K562 (cell line): ENCODE measurements at regions not wholly inside any gene's neighbourhood (a gene's known extent, or its start where the extent isn't known, plus 50 kb on each side); places are given as distances from the start of the nearest gene placed in this dataset.

Experiments
- CBFA2T3 ChIP-seq: fragments of 450-650 bp; IDR thresholded peaks from 2 replicates; pipeline ENCODE4 v1.6.1; 2017
- CCAR2 ChIP-seq: fragments of 200-400 bp; formaldehyde crosslinking; IDR thresholded peaks from 2 replicates; pipeline ENCODE4 v1.6.1; 2017; ENCODE audit warnings: mild to moderate bottlenecking, low read depth, low read length
- CEBPB ChIP-seq: fragments of 450-650 bp; IDR thresholded peaks from 2 replicates; pipeline ENCODE4 v1.6.1; 2016; ENCODE audit warnings: missing genetic modification characterization, missing compliant biosample characterization
- LCOR ChIP-seq: sonication (generic); formaldehyde crosslinking; IDR thresholded peaks from 2 replicates; pipeline ENCODE4 v1.8.0; 2022; ENCODE audit warnings: mild to moderate bottlenecking, missing genetic modification reagents
- NCOA4 ChIP-seq: fragments of 450-650 bp; IDR thresholded peaks from 2 replicates; pipeline ENCODE4 v1.6.1; 2018; ENCODE audit warnings: mild to moderate bottlenecking; ENCODE audit not compliant: partially characterized antibody
- NFYB ChIP-seq: IDR thresholded peaks from 2 replicates; pipeline ENCODE4 v1.6.1; 2011; ENCODE audit warnings: mild to moderate bottlenecking, moderate library complexity; ENCODE audit not compliant: insufficient read length; ENCODE audit errors: extremely low read depth
- PHTF2 ChIP-seq: fragments of 250-450 bp; sonication (Bioruptor Pico); IDR thresholded peaks from 2 replicates; pipeline ENCODE4 v1.5.0; 2021; ENCODE audit warnings: mild to moderate bottlenecking
- RFX5 ChIP-seq: IDR thresholded peaks from 2 replicates; pipeline ENCODE4 v1.6.1; 2011; ENCODE audit warnings: low read depth, mild to moderate bottlenecking, improper control_type of control experiment, low read length
- SOX6 ChIP-seq: fragments of 450-650 bp; IDR thresholded peaks from 2 replicates; pipeline ENCODE4 v1.6.1; 2014; ENCODE audit warnings: mild to moderate bottlenecking
- SREBF1 ChIP-seq: fragments of 150-350 bp; IDR thresholded peaks from 2 replicates; pipeline ENCODE4 v1.6.1; 2014; ENCODE audit warnings: antibody characterized with exemption, low read depth, low read length, borderline replicate concordance
- TCF3 ChIP-seq: sonication (generic); formaldehyde crosslinking; IDR thresholded peaks from 2 replicates; pipeline ENCODE4 v1.4.0; 2020; ENCODE audit warnings: mild to moderate bottlenecking, missing genetic modification reagents
- ZFP30 ChIP-seq: fragments of 250-450 bp; sonication (Bioruptor Pico); IDR thresholded peaks from 2 replicates; pipeline ENCODE4 v1.8.0; 2022; ENCODE audit warnings: moderate library complexity, mild to moderate bottlenecking, inconsistent platforms, borderline replicate concordance
- ZNF239 ChIP-seq: fragments of 250-450 bp; sonication (Bioruptor Pico); IDR thresholded peaks from 2 replicates; pipeline ENCODE4 v1.4.0; 2020; ENCODE audit warnings: mild to moderate bottlenecking
- ZNF398 ChIP-seq: fragments of 250-450 bp; sonication (Bioruptor Pico); IDR thresholded peaks from 2 replicates; pipeline ENCODE4 v1.8.0; 2021; ENCODE audit warnings: moderate library complexity, mild to moderate bottlenecking, inconsistent platforms
- ZNF551 ChIP-seq: fragments of 250-450 bp; sonication (Bioruptor Pico); IDR thresholded peaks from 2 replicates; pipeline ENCODE4 v1.5.0; 2021; ENCODE audit warnings: mild to moderate bottlenecking, moderate library complexity
- ZNF696 ChIP-seq: fragments of 250-450 bp; sonication (Bioruptor Pico); conservative IDR thresholded peaks from 2 replicates; pipeline ENCODE4 v1.4.0; 2020; ENCODE audit warnings: mild to moderate bottlenecking, moderate library complexity
- ZNF707 ChIP-seq: fragments of 250-450 bp; sonication (Bioruptor Pico); conservative IDR thresholded peaks from 2 replicates; pipeline ENCODE4 v1.8.0; 2022; ENCODE audit warnings: inconsistent platforms, mild to moderate bottlenecking, moderate library complexity
- ZNF785 ChIP-seq: fragments of 250-450 bp; sonication (Bioruptor Pico); IDR thresholded peaks from 2 replicates; pipeline ENCODE4 v1.4.0; 2020; ENCODE audit warnings: mild to moderate bottlenecking
- ZNF830 ChIP-seq: fragments of 250-450 bp; sonication (Bioruptor Pico); IDR thresholded peaks from 2 replicates; pipeline ENCODE4 v1.5.0; 2021; ENCODE audit warnings: mild to moderate bottlenecking
- TF ChIP-seq, protein P1 (sequence below), 2 experiments: IDR thresholded peaks in 1 of 2; conservative IDR thresholded peaks in 1 of 2; 2 replicates each; pipeline ENCODE4 v1.6.1; 2016; ENCODE audit warnings: low read depth in 2 of 2, mild to moderate bottlenecking in 1 of 2, missing compliant biosample characterization in 1 of 2, missing genetic modification characterization in 1 of 2, moderate library complexity in 1 of 2
- TF ChIP-seq, protein P2 (sequence below): fragments of 250-450 bp; sonication (Bioruptor Pico); IDR thresholded peaks from 2 replicates; pipeline ENCODE4 v1.4.0; 2020; ENCODE audit warnings: mild to moderate bottlenecking, moderate library complexity

DNA sequence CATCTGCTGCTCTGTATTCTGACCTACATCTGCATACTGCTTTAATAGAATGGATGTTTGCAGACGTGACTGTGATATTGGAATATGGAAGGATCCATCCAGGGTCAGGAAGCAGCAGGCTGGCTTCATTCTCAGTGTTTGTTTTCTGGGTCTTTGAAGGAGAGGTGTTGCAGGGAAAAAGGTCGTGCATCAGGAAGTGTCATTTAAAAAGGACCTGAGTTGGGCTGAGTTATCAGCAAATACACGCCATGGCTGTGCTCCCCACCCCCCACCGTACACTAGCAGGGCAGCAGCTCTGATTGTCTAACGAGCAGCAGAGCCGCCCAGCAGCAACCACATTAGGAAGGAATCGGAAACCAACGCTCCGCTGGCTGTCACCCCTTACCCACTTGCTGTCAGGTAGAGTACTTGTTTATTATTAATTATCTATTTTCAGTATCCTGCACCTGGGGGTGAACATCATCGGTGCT is 63.1 kb upstream of the STEAP1B start (continued):
- peak; percentile 27; the same call in 1 of the 2 replicates for TF ChIP-seq TCF3
- peak; percentile 24; the same call in 1 of the 2 replicates for TF ChIP-seq SOX6
- TF ChIP-seq CBFA2T3 = peak; percentile 40; the same call in 1 of the 2 replicates
- no peak for TF ChIP-seq CCAR2
- TF ChIP-seq ZNF830 (CRISPR knock-in tag) = no peak
- TF ChIP-seq ZNF696 (CRISPR knock-in tag) = no peak
- TF ChIP-seq, protein P1, sequence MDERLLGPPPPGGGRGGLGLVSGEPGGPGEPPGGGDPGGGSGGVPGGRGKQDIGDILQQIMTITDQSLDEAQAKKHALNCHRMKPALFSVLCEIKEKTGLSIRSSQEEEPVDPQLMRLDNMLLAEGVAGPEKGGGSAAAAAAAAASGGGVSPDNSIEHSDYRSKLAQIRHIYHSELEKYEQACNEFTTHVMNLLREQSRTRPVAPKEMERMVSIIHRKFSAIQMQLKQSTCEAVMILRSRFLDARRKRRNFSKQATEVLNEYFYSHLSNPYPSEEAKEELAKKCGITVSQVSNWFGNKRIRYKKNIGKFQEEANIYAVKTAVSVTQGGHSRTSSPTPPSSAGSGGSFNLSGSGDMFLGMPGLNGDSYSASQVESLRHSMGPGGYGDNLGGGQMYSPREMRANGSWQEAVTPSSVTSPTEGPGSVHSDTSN (CRISPR knock-in tag; IDR thresholded peaks at IDR 0.05; ENCODE audit: low read depth) = no peak
- TF ChIP-seq, protein P1 (tag; conservative IDR thresholded peaks at IDR 0.05; ENCODE audit: low read depth) = no peak
- TF ChIP-seq ZNF707 = no peak
- no peak for TF ChIP-seq PHTF2 (CRISPR knock-in tag)
- TF ChIP-seq SREBF1 = no peak
- no peak for TF ChIP-seq LCOR (CRISPR knock-in tag)
- no peak for TF ChIP-seq CEBPB
- no peak for TF ChIP-seq ZFP30 (CRISPR knock-in tag)
- TF ChIP-seq, protein P2, sequence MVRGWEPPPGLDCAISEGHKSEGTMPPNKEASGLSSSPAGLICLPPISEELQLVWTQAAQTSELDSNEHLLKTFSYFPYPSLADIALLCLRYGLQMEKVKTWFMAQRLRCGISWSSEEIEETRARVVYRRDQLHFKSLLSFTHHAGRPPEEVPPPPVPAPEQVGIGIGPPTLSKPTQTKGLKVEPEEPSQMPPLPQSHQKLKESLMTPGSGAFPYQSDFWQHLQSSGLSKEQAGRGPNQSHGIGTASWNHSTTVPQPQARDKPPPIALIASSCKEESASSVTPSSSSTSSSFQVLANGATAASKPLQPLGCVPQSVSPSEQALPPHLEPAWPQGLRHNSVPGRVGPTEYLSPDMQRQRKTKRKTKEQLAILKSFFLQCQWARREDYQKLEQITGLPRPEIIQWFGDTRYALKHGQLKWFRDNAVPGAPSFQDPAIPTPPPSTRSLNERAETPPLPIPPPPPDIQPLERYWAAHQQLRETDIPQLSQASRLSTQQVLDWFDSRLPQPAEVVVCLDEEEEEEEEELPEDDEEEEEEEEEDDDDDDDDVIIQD (CRISPR knock-in tag) = no peak
- TF ChIP-seq NCOA4 = no peak
- no peak for TF ChIP-seq ZNF398 (CRISPR knock-in tag)
- TF ChIP-seq ZNF239 (CRISPR knock-in tag) = peak; percentile 42
- TF ChIP-seq ZNF551 (CRISPR knock-in tag) = no peak
- TF ChIP-seq RFX5 = no peak
- no peak for TF ChIP-seq ZNF785 (CRISPR knock-in tag)
- no peak for TF ChIP-seq NFYB
